GM18868 (cell line): ENCODE measurements at regions not wholly inside any gene's neighbourhood (a gene's known extent, or its start where the extent isn't known, plus 50 kb on each side); places are given as distances from the start of the nearest gene placed in this dataset.
A peak's percentile ranks its signal among the peaks of the same experiment; 100 is the strongest.

Source experiments
- ATAC-seq: cut with Tn5 transposase; IDR thresholded peaks from one replicate; pipeline ENCODE4 v1.9.1; 2021; ENCODE audit warnings: mild to moderate bottlenecking, moderate library complexity; ENCODE audit not compliant: unreplicated experiment

- no peak for ATAC-seq
Observed at GRCh38 chr10:10500937-10501336, 516.7 kb upstream of the CELF2 start.

- no peak for ATAC-seq
Observed at GRCh38 chr10:10503772-10504171, 513.9 kb upstream of the CELF2 start.

DNA sequence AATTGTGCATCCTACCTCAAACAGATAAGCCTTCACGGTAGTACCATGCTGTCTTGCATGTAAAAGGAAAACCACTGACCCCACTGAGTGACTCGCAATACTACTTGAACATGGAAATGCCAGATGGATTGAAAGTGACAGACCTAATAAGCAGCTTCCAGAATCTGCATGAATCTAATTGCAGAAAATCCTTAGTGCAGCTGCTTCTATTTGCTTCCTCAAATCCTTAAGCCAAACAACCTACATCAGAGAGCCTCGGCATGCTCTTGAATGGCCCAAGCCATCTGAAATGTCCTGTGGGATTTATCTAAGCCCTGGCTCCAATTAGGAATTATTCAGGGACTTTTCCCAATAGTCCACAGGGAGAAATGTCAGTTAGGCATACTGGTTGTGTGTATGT, 509.5 kb upstream of the CELF2 start:
- ATAC-seq, result no peak

DNA sequence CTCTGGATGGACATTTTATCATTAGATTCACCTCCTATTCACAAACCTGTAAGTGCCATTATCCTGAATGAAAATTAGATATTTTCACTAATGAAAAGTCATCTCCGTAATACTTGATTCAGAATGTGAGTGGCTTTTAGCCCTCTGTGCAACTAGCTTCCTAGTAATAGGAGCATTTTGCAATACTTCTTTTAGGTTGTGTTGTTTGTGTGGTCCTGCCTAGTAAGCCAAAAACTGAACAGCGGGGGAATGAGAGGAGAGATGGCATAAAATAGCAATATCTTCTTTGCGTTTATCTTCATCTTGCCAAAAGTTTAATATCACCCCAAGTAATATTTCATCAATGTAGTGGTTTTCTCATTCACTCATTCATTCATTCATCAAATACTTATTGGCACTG, 507.5 kb upstream of the CELF2 start:
- no peak for ATAC-seq

GRCh38 chr10:10513067-10513466, 504.6 kb upstream of the CELF2 start:
- no peak for ATAC-seq

DNA sequence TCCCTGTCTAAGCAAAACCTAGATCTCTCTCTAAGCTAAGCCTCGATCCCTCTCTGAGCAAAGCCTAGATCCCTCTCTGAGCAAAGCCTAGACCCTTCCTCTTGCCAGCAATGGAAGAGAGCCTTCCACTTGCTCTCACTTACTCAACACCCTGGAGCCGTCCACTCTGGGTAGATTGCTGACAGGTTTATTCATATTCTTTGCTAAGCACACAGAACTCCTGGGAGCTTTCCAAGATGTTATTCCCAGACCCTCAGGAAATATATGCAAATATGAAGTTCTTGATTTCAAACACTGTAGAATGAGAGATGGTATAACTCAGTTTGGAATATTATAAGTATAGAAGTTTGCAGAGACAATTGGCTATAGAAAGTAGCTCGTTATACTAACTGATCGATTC, 503.8 kb upstream of the CELF2 start:
- ATAC-seq, result no peak

DNA sequence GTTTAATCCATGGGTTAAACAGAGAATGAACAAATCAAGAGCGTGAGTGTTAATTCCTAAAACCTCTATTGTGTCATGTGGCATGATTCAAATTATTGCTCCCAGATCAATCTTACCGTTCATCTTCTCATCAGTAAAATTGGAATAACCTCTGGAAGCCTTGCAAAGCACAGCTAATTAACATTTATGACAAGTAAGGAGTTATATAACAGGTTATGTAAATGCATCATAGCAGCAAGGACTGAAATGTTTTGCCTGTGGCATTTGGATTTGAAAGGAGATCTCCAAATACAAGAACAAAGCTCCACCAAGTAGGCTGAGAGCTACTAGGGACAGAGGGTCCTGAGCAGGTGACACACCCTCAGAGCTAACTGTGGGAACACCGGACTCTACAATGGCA, 502.9 kb upstream of the CELF2 start:
- ATAC-seq, result no peak

- no peak for ATAC-seq
Observed at GRCh38 chr10:10515479-10516204, 502.0 kb upstream of the CELF2 start.

DNA sequence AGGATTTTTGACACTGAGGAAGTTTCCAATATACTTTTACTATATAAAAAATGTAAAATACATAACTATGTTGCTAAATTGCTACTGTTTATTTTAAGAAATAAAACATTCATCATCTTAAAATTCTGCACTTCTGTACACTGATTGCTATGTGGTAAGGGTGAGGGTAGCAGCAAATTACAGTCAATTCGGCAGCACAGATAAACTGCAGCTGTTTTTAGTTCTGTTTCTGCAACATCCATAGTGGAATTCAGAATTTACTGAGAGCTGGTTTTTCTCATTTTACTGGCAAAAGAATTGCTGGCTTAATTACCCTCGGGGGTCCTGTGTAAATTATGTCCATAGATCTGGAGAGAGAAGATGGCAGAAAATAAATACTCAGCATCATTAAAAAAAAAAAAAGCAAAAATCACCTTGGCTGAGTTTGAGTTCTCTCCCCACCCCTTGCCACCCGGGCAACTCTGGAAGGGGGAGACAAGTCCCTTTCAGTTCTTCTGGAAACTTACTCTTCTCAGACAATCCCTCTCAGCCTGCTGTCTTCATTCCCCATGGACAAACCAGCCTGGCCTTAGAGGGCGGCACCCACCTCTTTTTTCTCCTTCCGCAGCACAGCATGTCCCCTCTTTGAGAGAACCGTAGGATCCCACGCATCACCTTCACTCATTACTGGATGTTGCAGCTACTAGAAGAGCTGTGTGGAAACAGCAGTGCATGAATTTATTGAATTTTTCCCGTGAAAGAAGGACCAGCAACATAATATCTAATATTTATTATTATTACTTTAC, 501.1 kb upstream of the CELF2 start:
- ATAC-seq, result no peak

- ATAC-seq, result no peak
Observed at GRCh38 chr10:10517866-10518265, 499.8 kb upstream of the CELF2 start.

DNA sequence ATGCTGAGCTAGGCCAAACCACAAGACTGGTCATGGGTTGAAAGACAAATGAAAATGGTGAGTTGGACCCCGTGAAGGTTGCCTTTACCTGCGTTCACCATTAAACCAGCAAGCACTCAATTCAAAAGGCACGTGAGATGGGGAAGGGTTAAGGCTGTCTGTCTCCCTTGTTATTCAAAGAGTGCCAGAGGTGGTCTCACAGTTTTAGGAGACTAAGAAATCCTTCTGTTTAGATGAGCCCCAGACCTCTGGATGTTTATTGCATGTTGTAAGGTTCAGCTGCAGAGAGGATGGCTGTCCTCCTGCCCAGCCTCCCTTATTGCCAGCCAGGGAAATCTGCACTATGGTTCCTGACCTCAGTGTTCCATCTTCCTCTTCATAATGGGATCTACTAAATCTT, 498.0 kb upstream of the CELF2 start:
- ATAC-seq, result no peak

GRCh38 chr10:10520491-10521385, 496.9 kb upstream of the CELF2 start:
- ATAC-seq, result peak; percentile 99

GRCh38 chr10:10526846-10527245, 490.8 kb upstream of the CELF2 start:
- no peak for ATAC-seq

- no peak for ATAC-seq
Observed at GRCh38 chr10:10527861-10528562, 489.7 kb upstream of the CELF2 start.

- ATAC-seq, result no peak
Observed at GRCh38 chr10:10528563-10528910, 489.1 kb upstream of the CELF2 start.

- no peak for ATAC-seq
Observed at GRCh38 chr10:10530313-10530712, 487.4 kb upstream of the CELF2 start.

DNA sequence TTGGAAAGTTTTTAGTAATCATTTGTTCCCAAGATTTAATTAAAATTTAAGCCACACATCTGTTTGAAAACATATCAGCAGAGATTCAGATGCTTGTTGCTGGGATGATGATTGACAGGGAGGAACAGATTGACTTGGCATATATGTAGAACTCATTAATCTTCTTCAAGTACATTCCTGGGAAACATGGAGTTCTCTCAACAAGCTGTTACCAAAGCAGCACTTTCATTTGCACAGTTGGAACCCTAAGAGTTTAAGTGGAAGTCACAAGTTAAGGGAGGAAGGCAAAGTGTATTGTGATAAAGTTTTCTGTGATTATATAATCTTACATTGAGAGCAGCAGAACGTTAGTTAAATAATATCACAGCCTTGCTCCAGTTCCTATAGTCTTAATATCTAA, 485.4 kb upstream of the CELF2 start:
- no peak for ATAC-seq

GRCh38 chr10:10532826-10533225, 484.8 kb upstream of the CELF2 start:
- no peak for ATAC-seq

- ATAC-seq, result no peak
Observed at GRCh38 chr10:10533437-10533836, 484.2 kb upstream of the CELF2 start.

DNA sequence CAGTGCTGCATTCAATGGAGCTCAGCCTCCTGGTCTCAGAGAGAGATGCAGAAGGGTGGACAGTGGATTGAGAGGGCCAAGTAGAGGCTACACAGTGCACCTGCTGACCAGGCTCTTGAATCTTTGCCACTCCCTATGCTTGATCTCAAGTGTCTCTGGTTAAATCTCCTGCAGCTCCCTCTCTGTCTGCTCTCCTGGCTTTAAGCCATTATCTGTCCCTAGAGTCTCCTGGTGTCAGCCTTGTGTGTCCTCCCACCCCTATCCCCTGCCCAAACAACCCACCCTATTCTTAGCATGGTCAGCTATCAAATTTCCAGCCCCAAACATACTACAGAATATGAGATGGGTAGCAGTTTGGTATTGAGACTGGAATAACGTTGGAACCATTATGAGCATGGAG, 479.3 kb upstream of the CELF2 start:
- ATAC-seq, result no peak

DNA sequence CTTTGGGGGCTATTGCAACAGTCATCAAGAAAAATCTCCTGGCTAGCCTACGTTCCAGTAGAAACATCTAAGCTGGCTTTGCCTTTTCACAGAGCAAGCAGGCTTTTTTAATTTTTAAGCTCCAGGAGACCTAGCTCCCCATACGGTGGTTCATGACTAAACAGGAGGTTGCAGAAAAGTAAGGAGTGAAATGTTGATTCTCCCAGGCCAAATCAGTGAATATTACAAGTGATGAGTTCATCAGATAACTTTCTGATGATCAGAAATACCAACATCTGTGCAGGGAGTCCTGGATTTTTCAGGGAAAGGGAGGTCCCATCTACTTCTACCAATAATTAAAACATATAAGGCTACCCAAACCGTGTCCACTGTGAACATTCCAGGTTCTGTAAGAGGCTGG, 477.3 kb upstream of the CELF2 start:
- no peak for ATAC-seq
